HPDE6-E6E7 (cell line): ENCODE measurements at regions not wholly inside any gene's neighbourhood (a gene's known extent, or its start where the extent isn't known, plus 50 kb on each side); places are given as distances from the start of the nearest gene placed in this dataset.
A peak's percentile ranks its signal among the peaks of the same experiment; 100 is the strongest.
"Not testable (repeated sequence)": the region's sequence is repeated elsewhere in the genome, so short reads cannot be mapped to it uniquely, and the experiment has no call there.

ENCODE experiments used
- DNase-seq: peaks from one replicate; pipeline ENCODE4 v3.0.0; 2011; ENCODE audit warnings: missing footprints; ENCODE audit errors: extremely low spot score

GRCh38 chr7:119572132-119572531, 700.8 kb upstream of the KCND2 start:
- no peak for DNase-seq

GRCh38 chr7:119572541-119572940, 700.4 kb upstream of the KCND2 start:
- DNase-seq: no peak

GRCh38 chr7:119578116-119578515, 694.9 kb upstream of the KCND2 start:
- no peak for DNase-seq

GRCh38 chr7:119594956-119595355, 678.0 kb upstream of the KCND2 start:
- DNase-seq: no peak

GRCh38 chr7:119596651-119597050, 676.3 kb upstream of the KCND2 start:
- no peak for DNase-seq

GRCh38 chr7:119606297-119606696, 666.7 kb upstream of the KCND2 start:
- DNase-seq: no peak

- no peak for DNase-seq
These were observed 652.2 kb upstream of the KCND2 start for GRCh38 chr7:119620769-119621168.

GRCh38 chr7:119623427-119623826, 649.5 kb upstream of the KCND2 start:
- DNase-seq: no peak

GRCh38 chr7:119630406-119630969, 642.5 kb upstream of the KCND2 start:
- DNase-seq: no peak

- DNase-seq: not testable (repeated sequence)
These were observed 639.2 kb upstream of the KCND2 start for GRCh38 chr7:119633812-119634211.

- no peak for DNase-seq
These were observed 632.6 kb upstream of the KCND2 start for GRCh38 chr7:119640326-119640725.

- DNase-seq: no peak
These were observed 632.1 kb upstream of the KCND2 start for GRCh38 chr7:119640861-119641260.

GRCh38 chr7:119643558-119643957, 629.4 kb upstream of the KCND2 start:
- no peak for DNase-seq

- DNase-seq: no peak
These were observed 625.7 kb upstream of the KCND2 start for GRCh38 chr7:119647286-119647685.

GRCh38 chr7:119648752-119649151, 624.2 kb upstream of the KCND2 start:
- not testable (repeated sequence) for DNase-seq

- no peak for DNase-seq
These were observed 612.9 kb upstream of the KCND2 start for GRCh38 chr7:119660080-119660479.

- DNase-seq: peak; percentile 13
These were observed 608.4 kb upstream of the KCND2 start for GRCh38 chr7:119664601-119665000.

- DNase-seq: no peak
These were observed 607.2 kb upstream of the KCND2 start for GRCh38 chr7:119665796-119666195.

GRCh38 chr7:119681336-119681735, 591.6 kb upstream of the KCND2 start:
- DNase-seq: no peak

GRCh38 chr7:119684763-119685162, 588.2 kb upstream of the KCND2 start:
- DNase-seq: no peak

- no peak for DNase-seq
These were observed 587.1 kb upstream of the KCND2 start for GRCh38 chr7:119685906-119686305.

GRCh38 chr7:119688831-119689230, 584.1 kb upstream of the KCND2 start:
- no peak for DNase-seq

- DNase-seq: no peak
These were observed 580.4 kb upstream of the KCND2 start for GRCh38 chr7:119692541-119692940.

GRCh38 chr7:119694506-119694905, 578.5 kb upstream of the KCND2 start:
- no peak for DNase-seq
